ENCODE measurements at regions not wholly inside any gene's neighbourhood (a gene's known extent, or its start where the extent isn't known, plus 50 kb on each side); places are given as distances from the start of the nearest gene placed in this dataset.

DNA sequence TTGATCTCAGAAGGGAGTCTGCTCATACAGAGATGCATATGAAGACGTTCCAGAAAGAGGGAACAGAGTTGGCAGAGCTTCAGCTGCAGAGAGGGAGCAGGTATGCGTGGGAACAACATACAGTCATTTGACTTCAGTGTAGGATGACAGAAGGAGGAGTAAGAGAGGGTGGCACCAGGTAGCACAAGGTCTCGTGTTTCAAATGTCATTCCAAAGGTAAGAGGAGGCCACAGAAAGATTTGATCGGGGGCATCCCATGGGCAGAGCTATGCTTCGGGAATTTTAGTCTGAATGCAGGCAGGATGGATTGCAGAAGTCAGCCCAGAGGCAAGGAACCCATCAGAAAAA lies 367.1 kb downstream of the CDK5RAP2 start:
- TF ChIP-seq, protein P1, sequence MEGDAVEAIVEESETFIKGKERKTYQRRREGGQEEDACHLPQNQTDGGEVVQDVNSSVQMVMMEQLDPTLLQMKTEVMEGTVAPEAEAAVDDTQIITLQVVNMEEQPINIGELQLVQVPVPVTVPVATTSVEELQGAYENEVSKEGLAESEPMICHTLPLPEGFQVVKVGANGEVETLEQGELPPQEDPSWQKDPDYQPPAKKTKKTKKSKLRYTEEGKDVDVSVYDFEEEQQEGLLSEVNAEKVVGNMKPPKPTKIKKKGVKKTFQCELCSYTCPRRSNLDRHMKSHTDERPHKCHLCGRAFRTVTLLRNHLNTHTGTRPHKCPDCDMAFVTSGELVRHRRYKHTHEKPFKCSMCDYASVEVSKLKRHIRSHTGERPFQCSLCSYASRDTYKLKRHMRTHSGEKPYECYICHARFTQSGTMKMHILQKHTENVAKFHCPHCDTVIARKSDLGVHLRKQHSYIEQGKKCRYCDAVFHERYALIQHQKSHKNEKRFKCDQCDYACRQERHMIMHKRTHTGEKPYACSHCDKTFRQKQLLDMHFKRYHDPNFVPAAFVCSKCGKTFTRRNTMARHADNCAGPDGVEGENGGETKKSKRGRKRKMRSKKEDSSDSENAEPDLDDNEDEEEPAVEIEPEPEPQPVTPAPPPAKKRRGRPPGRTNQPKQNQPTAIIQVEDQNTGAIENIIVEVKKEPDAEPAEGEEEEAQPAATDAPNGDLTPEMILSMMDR (IDR thresholded peaks at IDR 0.05; ENCODE audit: borderline replicate concordance, control extremely low read depth, extremely low read depth, insufficient read depth, missing control alignments) = no peak
- no peak for DNase-seq (ENCODE audit: low spot score)
- in situ Hi-C loops (cut with MboI; ENCODE audit: low sequenced_read_pairs, unreplicated experiment) = no loop called here

DNA sequence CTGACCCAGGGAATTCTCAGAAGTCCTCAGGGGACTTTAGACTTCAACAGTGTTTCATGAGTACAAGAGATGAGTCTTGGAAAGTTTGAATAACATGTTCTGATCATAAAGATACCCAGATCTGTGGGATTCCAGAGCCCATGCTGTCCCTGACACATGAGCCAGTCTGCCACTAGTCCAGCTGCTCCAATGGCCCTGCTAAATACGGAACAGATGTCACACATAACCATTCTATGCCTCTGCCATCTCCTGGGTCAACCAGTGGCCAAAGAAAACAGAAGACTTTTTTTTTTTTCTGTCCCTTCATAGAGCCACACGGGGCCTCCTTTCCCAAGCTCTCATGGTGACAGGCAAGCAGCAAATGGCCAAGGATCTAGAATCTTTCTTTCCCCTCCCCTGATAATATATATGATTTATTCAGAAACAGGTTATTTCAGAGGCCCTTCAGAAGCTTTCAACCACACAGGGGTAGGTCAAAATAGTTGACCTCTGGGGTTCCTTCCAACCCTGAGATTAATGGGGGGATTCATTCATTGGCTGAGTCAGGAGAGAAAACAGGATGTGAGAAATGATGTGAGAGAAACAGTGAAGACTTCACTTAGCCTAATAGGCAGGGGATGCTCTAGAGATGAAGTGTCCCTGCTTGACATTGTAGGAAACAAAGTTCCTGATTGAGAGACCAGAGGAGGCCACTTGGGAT lies 367.7 kb downstream of the CDK5RAP2 start:
- TF ChIP-seq, protein P1 (IDR thresholded peaks at IDR 0.05; ENCODE audit: borderline replicate concordance, control extremely low read depth, extremely low read depth, insufficient read depth, missing control alignments) = no peak
- in situ Hi-C loops (cut with MboI; ENCODE audit: low sequenced_read_pairs, unreplicated experiment) = no loop called here
- DNase-seq (ENCODE audit: low spot score) = no peak

DNA sequence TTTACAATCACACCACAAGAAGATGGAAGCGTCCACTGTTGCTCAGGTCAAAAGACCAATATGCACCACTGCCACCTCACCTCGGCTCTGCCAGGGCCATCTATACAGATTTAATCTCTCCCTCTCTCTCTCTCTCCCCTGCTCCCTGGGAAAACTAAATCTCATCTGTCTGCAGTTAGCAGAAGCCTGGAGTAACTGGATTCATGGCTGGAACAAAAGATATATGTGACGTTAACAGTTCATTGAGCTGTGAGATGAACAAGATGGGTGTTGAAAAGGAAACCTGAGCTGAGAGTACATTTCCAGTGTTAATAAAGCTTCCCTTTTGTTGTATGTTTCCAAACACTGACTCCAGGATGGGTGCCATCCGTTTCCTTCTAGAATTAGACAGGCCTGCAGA lies 369.7 kb downstream of the CDK5RAP2 start:
- TF ChIP-seq, protein P1 (IDR thresholded peaks at IDR 0.05; ENCODE audit: borderline replicate concordance, control extremely low read depth, extremely low read depth, insufficient read depth, missing control alignments) = no peak
- DNase-seq (ENCODE audit: low spot score) = no peak
- in situ Hi-C loops (cut with MboI; ENCODE audit: low sequenced_read_pairs, unreplicated experiment) = no loop called here

DNA sequence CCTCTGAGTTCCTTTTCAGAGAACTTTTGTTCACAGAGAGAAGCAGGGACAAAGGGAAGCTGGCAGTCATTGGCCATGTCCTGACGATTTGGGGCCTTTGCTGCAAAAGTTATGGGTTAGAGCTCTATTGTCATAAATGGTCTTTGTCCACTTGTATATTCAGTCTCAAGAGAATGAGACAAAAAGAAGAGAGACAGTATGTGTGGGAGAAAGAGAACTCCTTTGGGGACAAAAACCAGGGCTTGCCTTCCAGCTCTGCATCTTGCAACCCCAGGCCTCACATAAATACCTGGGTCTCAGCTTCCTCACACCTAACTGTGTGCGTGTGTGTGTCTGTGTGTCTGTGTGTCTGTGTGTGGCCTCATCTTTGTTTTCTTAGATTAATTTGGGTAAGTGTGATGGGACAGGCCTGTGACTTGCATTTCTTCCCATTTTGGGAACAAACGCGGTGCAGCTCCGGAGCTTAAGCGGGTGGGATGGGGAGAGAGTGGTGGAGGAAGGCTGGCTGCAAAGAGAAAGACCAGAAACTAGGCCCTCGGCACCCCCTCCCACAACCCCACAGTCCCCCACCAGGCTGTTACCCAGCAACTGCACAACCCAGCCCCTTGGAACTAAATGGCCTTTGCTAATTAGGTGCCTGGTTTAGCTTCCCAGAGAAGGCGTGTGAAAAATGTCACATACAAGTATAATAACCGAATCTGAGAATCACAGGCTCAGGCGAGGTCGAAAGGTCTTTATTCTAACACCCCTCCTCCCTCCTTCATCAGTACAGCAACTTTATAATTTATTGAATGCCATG lies 376.9 kb downstream of the CDK5RAP2 start:
- in situ Hi-C loops (cut with MboI; ENCODE audit: low sequenced_read_pairs, unreplicated experiment) = no loop called here
- TF ChIP-seq, protein P1 (IDR thresholded peaks at IDR 0.05; ENCODE audit: borderline replicate concordance, control extremely low read depth, extremely low read depth, insufficient read depth, missing control alignments) = no peak
- DNase-seq (ENCODE audit: low spot score) = no peak

DNA sequence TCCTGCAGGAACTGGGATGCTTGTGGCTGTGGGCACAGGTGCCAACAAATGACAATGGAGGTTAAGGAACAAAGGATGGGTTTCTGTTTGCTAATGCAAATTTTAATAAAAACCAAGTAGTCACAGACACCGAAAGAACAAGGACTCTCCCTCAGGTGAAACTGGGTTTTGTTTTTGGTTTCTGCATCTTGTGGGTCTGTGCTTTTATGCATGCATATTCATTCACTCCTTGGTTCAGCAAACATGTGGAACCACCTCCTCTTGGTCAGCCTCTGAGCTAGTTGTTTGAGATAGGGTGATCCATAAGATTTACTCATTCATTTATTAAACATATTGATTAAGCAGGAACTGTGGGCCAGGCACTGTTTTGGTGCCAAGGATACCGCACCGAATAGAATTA lies 381.9 kb downstream of the CDK5RAP2 start:
- in situ Hi-C loops (cut with MboI; ENCODE audit: low sequenced_read_pairs, unreplicated experiment) = no loop called here
- no peak for DNase-seq (ENCODE audit: low spot score)
- TF ChIP-seq, protein P1 (IDR thresholded peaks at IDR 0.05; ENCODE audit: borderline replicate concordance, control extremely low read depth, extremely low read depth, insufficient read depth, missing control alignments) = no peak

DNA sequence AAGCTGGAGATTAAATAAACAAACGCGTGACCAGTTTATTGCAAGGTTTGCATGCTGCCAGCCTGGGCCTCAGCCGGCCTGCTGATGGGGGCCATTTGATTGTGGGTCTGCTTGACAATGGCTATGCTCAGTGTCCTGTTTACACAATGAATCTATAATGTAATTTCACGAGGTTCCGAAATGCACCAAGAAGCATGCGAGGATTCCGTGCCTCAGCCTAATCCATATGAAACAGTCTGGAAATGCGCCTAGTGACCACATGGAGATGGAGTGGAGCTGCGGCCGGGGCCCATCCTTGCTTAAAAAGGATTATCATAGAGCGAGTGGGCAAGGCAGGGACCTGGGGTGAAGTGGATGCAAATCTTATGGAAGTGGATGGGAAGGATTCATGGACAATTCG lies 382.4 kb downstream of the CDK5RAP2 start:
- DNase-seq (ENCODE audit: low spot score) = no peak
- in situ Hi-C loops (cut with MboI; ENCODE audit: low sequenced_read_pairs, unreplicated experiment) = no loop called here
- TF ChIP-seq, protein P1 (IDR thresholded peaks at IDR 0.05; ENCODE audit: borderline replicate concordance, control extremely low read depth, extremely low read depth, insufficient read depth, missing control alignments) = no peak
